Upper lobe of left lung (tissue), 6 donors: ENCODE measurements at regions not wholly inside any gene's neighbourhood (a gene's known extent, or its start where the extent isn't known, plus 50 kb on each side); places are given as distances from the start of the nearest gene placed in this dataset.
"Not testable (repeated sequence)": the region's sequence is repeated elsewhere in the genome, so short reads cannot be mapped to it uniquely, and the experiment has no call there.

ENCODE experiments used
- ATAC-seq, 2 donors: fragments of 200-7000 bp; cut with Tn5 transposase; one replicate each; pipeline ENCODE4 v1.9.1; 2022; ENCODE audit warnings: mild to moderate bottlenecking in 2 of 2, moderate library complexity in 2 of 2; ENCODE audit not compliant: low FRiP score in 2 of 2
- DNase-seq, 2 donors: peaks; one replicate each; pipeline ENCODE4 v3.0.0-alpha.2; 2019 to 2020
- H3K27ac ChIP-seq, 4 donors: fragments of 200-600 bp; sonication (generic); one replicate each; pipeline ENCODE4 v1.5.1; 2016 to 2019
- H3K27me3 ChIP-seq, 4 donors: fragments of 200-600 bp; sonication (generic); one replicate each; pipeline ENCODE4 v1.5.1; 2017 to 2019
- H3K36me3 ChIP-seq, 4 donors: fragments of 200-600 bp; sonication (generic); one replicate each; pipeline ENCODE4 v1.5.1; 2016 to 2019
- H3K4me1 ChIP-seq, 4 donors: fragments of 200-600 bp; sonication (generic); one replicate each; pipeline ENCODE4 v1.5.1; 2018 to 2019
- H3K4me3 ChIP-seq, 4 donors: fragments of 200-600 bp; sonication (generic); one replicate each; pipeline ENCODE4 v1.5.1; 2017 to 2019; ENCODE audit warnings: mild to moderate bottlenecking in 2 of 4, moderate library complexity in 1 of 4
- H3K9me3 ChIP-seq, 4 donors: fragments of 200-600 bp; sonication (generic); one replicate each; pipeline ENCODE4 v1.5.1; 2018 to 2019
- EP300 ChIP-seq, 4 donors: sonication (generic); formaldehyde crosslinking; IDR thresholded peaks; one replicate each; pipeline ENCODE4 v1.5.1; 2017; ENCODE audit warnings: antibody characterized with exemption in 4 of 4, control low read depth in 2 of 4
- POLR2A ChIP-seq, 4 donors: fragments of 450-650 bp; IDR thresholded peaks; one replicate each; pipeline ENCODE4 v1.5.1; 2016 to 2017; ENCODE audit warnings: antibody characterized with exemption in 4 of 4, mild to moderate bottlenecking in 2 of 4
- POLR2AphosphoS5 ChIP-seq, 2 donors: sonication (generic); formaldehyde crosslinking; IDR thresholded peaks; one replicate each; pipeline ENCODE4 v1.5.1; 2017; ENCODE audit warnings: antibody characterized with exemption in 2 of 2
- WGBS, 2 donors: methylation state at CpG; one replicate each; pipeline ENCODE4 v1.1.5; 2017 to 2018; 5-methylcytosine and 5-hydroxymethylcytosine counted together
- TF ChIP-seq, protein P1 (sequence below), 6 experiments: fragments of 450-650 bp in 4 of 6; fragments of 200-600 bp in 2 of 6; sonication (generic) in 2 of 6; IDR thresholded peaks; one replicate each; pipeline ENCODE4 v1.5.1; 2016 to 2019; ENCODE audit warnings: antibody characterized with exemption in 6 of 6
- donor health status: DM: no; HTN: no; CAD: no; lungs with moderate emphysema.
- donor health status: DM: no; HTN: yes; CAD: no; lungs with severe emphysema.

DNA sequence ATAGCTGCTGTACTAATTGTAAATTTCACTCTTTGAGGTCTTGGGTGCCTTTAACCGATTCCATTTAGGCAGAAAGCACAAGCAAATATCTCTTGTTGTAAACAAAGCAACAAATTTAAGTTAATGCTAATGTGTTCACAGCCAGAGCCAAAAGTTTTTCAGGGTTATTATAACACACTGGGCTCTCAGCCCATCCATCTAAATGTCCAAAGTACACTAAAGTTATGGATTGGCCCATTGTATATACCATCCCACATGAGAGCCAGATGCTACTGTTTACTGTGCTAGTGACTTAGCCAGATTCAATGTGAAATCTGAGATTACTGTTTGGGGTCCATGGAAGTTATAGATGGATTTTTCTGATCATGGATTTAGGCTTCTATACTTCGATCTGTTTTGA lies 186.7 kb downstream of the LARP7 start:
- DNase-seq (no peak), ATAC-seq (no peak)
- peaks cover 0 to under 1% (median 0%) of the 10 kb centered on the region in 4 donors for H3K4me1 ChIP-seq
- no peaks in the 10 kb centered on the region for H3K36me3 ChIP-seq
- no peak overlapping the region for H3K27ac ChIP-seq
- 72 to 82% methylated on average over 2 of the region's 2 CpGs for WGBS, 2 donors
- no peak overlapping the region for H3K4me3 ChIP-seq
- TF ChIP-seq POLR2A (IDR thresholded peaks at IDR 0.05) (no peak), EP300 (IDR thresholded peaks at IDR 0.05) (no peak), POLR2AphosphoS5 (IDR thresholded peaks at IDR 0.05) (no peak)
- TF ChIP-seq, protein P1, sequence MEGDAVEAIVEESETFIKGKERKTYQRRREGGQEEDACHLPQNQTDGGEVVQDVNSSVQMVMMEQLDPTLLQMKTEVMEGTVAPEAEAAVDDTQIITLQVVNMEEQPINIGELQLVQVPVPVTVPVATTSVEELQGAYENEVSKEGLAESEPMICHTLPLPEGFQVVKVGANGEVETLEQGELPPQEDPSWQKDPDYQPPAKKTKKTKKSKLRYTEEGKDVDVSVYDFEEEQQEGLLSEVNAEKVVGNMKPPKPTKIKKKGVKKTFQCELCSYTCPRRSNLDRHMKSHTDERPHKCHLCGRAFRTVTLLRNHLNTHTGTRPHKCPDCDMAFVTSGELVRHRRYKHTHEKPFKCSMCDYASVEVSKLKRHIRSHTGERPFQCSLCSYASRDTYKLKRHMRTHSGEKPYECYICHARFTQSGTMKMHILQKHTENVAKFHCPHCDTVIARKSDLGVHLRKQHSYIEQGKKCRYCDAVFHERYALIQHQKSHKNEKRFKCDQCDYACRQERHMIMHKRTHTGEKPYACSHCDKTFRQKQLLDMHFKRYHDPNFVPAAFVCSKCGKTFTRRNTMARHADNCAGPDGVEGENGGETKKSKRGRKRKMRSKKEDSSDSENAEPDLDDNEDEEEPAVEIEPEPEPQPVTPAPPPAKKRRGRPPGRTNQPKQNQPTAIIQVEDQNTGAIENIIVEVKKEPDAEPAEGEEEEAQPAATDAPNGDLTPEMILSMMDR (IDR thresholded peaks at IDR 0.05), result no peak
- H3K27me3 ChIP-seq, result no peaks in the 10 kb centered on the region
- no peaks in the 10 kb centered on the region for H3K9me3 ChIP-seq

DNA sequence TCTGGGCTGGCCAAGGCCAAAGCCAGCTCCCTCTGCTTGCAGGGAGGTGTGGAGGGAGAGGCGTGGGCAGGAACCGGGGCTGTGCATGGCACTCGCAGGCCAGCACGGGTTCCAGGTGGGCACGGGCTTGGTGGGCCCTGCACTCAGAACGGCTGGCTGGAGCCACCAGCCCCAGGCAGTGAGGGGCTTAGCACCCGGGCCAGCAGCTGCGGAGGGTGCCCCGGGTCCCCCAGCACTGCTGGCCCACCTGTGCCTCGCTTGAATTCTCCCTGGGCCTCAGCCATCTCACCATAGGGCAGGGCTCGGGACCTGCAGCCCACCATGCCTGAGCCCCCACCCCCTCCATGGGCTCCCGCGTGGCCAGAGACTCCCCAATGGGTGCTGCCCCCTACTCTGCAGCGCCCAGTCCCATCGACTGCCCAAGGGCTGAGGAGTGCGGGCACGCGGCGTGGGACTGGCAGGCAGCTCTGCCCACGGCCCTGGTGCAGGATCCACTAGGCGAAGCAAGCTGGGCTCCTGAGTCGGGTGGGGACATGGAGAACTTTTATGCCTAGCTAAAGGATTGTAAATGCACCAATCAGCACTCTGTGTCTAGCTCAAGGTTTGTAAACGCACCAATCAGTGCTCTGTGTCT lies 193.9 kb downstream of the LARP7 start:
- Histone ChIP-seq H3K27ac (no peak overlapping the region), H3K4me1 (no peaks in the 10 kb centered on the region), H3K36me3 (no peaks in the 10 kb centered on the region), H3K9me3 (peaks cover 0 to 3% (median 0%) of the 10 kb centered on the region in 4 donors), H3K4me3 (no peak overlapping the region), H3K27me3 (no peaks in the 10 kb centered on the region)
- ATAC-seq (no peak), DNase-seq (peak in 1 of 2 donors; percentile 60)
- WGBS, 2 donors, result 87 to 88% methylated on average over 5 to 18 of the region's 23 CpGs
- no peak for TF ChIP-seq EP300 (IDR thresholded peaks at IDR 0.05)
- no peak for TF ChIP-seq POLR2AphosphoS5 (IDR thresholded peaks at IDR 0.05)

DNA sequence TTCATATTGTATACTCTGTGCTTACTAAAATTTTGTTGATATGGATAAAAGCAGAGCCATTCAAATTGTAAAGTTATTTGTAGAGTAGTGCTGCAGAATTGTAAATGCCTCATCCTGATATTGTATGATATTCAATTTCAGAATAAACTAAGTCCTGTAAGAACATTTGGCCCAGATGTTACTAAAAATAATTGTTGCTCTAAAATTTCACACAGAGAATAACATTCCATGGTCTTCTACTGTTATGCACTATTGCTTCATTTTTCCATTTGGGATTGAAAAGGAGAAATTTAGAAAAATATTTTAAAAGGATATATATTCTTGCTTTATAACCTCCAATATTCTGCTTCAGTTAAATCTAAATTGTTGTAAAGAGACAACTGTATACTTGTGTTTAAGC lies 195.6 kb downstream of the LARP7 start:
- no peak for ATAC-seq
- TF ChIP-seq EP300 (IDR thresholded peaks at IDR 0.05) (no peak), POLR2AphosphoS5 (IDR thresholded peaks at IDR 0.05) (no peak), POLR2A (IDR thresholded peaks at IDR 0.05) (no peak)
- TF ChIP-seq, protein P1 (IDR thresholded peaks at IDR 0.05), result no peak
- Histone ChIP-seq H3K36me3 (no peaks in the 10 kb centered on the region), H3K27me3 (no peaks in the 10 kb centered on the region), H3K9me3 (peaks cover 0 to 3% (median 0%) of the 10 kb centered on the region in 4 donors), H3K4me3 (no peak overlapping the region), H3K27ac (no peak overlapping the region), H3K4me1 (no peaks in the 10 kb centered on the region)
- no peak for DNase-seq

DNA sequence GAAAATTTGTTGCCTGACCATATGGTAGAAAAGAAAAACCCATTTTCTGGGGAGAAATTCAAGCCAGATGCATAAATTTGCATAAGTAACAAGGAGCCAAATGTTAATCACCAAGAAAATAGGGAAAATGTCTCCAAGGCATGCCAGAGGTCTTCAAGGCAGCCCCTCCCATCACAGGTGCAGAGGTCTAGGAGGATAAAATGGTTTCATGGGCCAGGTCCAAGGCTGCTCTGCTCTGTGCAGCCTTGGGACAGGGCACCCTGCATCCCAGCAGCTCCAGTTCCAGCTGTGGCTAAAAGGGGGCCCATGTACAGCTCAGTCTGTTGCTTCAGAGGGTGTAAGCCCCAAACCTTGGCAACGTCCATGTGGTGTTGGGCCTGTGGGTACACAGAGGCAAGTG lies 200.0 kb downstream of the LARP7 start:
- H3K4me1 ChIP-seq, result no peaks in the 10 kb centered on the region
- ATAC-seq, result no peak
- no peak for DNase-seq
- no peak overlapping the region for H3K27ac ChIP-seq
- no peaks in the 10 kb centered on the region for H3K9me3 ChIP-seq
- H3K4me3 ChIP-seq, result no peak overlapping the region
- H3K36me3 ChIP-seq, result no peaks in the 10 kb centered on the region
- TF ChIP-seq, protein P1 (IDR thresholded peaks at IDR 0.05), result no peak
- TF ChIP-seq POLR2A (IDR thresholded peaks at IDR 0.05) (no peak), EP300 (IDR thresholded peaks at IDR 0.05) (no peak), POLR2AphosphoS5 (IDR thresholded peaks at IDR 0.05) (no peak)
- H3K27me3 ChIP-seq, result no peaks in the 10 kb centered on the region
- WGBS, 2 donors, result 0% methylated on average over 1 of the region's 1 CpG; no CpG with 5 or more reads in 1 of the 2 donors

DNA sequence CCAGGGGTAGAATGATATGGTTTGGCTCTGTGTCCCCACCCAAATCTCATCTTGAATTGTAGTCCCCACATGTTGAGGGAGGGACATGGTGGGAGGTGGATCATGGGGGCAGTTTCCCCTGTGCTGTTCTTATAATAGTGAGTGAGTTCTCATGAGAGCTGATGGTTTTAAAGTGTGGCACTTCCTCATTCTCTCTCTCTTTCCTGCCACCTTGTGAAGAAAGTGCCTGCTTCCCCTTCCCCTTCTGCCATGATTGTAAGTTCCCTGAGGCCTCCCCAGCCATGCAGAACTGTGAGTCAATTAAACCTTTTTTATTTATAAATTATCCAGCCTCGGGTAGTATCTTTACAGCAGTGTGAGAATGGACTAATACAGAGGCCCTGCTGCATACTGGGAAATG lies 201.1 kb downstream of the LARP7 start:
- H3K27ac ChIP-seq, H3K4me3 ChIP-seq, H3K9me3 ChIP-seq, DNase-seq, H3K36me3 ChIP-seq, H3K4me1 ChIP-seq, H3K27me3 ChIP-seq, ATAC-seq: not testable (repeated sequence)
- WGBS, 2 donors, result 75 to 87% methylated on average over 1 of the region's 1 CpG

DNA sequence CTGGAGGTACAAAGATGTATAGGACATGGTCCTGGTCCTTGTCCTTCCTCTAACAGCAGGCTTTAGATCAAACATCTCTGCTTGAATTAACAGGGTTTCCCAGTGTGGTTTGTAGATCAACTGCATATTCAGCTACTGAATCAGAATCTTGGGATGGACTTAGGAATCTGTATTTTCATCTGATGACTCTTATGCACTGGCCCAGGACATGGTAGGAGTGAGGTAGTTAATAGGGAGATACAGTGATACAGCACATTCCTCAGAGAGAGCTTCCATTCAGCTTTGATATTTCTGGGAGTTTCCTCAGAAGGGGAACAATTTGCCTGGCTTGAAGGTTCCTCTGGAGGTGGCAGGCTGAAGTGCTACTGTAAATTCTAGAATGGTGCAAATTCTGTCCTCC lies 203.1 kb downstream of the LARP7 start:
- no peaks in the 10 kb centered on the region for H3K36me3 ChIP-seq
- no peaks in the 10 kb centered on the region for H3K9me3 ChIP-seq
- ATAC-seq, result no peak
- H3K4me3 ChIP-seq, result no peak overlapping the region
- no peak for DNase-seq
- H3K27me3 ChIP-seq, result no peaks in the 10 kb centered on the region
- H3K4me1 ChIP-seq, result no peaks in the 10 kb centered on the region
- H3K27ac ChIP-seq, result no peak overlapping the region
- TF ChIP-seq EP300 (IDR thresholded peaks at IDR 0.05) (no peak), POLR2A (IDR thresholded peaks at IDR 0.05) (no peak), POLR2AphosphoS5 (IDR thresholded peaks at IDR 0.05) (no peak)
- TF ChIP-seq, protein P1 (IDR thresholded peaks at IDR 0.05), result no peak
